ENCODE measurements at regions not wholly inside any gene's neighbourhood (a gene's known extent, or its start where the extent isn't known, plus 50 kb on each side); places are given as distances from the start of the nearest gene placed in this dataset.
A peak's percentile ranks its signal among the peaks of the same experiment; 100 is the strongest.

DNA sequence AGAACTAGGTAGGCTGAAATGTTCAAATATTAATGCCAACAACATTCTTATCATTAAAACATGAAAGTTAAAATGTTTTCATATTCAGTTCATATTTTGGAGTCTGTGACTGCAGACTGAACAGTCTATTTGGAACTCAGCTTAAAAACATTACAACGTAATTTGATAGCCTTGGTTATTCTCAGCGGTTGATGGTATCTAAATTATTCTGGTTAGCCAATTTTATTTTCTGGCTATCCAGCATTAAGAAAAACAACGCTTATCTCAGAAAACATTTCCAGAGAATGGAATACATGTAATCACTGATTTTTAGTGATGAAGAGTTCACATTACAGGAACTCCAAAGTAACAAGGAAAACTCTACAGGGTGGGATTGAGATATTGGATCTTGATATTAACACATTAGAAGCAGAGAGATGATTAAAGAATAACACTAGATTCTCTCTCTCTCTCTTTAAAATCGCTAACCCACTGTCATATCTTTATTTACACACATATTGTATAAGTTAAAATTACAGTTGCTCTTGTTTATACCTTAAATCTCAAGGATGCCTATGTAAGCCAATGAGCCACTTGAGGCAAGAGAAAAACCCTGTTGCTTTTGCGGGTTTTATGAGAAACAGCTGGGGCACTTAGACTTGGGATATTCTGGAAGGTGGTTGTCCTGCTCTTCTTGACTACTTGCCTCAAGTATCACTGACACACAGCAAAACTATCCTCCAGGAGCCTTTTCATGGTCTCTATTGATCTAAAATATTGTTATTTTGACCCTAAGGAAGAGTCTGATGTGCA lies 84.9 kb downstream of the ICOS start:
- no peaks in the 10 kb centered on the region for H3K9me3 Mint-ChIP-seq (ENCODE audit: unreplicated experiment)
- no peaks in the 10 kb centered on the region for H3K27me3 Mint-ChIP-seq (ENCODE audit: unreplicated experiment)
- H3K36me3 Mint-ChIP-seq (ENCODE audit: unreplicated experiment): no peaks in the 10 kb centered on the region
- no peak for DNase-seq
- H3K27ac Mint-ChIP-seq (ENCODE audit: unreplicated experiment): no peak overlapping the region
- no peak overlapping the region for H3K4me3 Mint-ChIP-seq (ENCODE audit: unreplicated experiment)
- TF ChIP-seq, protein P1, sequence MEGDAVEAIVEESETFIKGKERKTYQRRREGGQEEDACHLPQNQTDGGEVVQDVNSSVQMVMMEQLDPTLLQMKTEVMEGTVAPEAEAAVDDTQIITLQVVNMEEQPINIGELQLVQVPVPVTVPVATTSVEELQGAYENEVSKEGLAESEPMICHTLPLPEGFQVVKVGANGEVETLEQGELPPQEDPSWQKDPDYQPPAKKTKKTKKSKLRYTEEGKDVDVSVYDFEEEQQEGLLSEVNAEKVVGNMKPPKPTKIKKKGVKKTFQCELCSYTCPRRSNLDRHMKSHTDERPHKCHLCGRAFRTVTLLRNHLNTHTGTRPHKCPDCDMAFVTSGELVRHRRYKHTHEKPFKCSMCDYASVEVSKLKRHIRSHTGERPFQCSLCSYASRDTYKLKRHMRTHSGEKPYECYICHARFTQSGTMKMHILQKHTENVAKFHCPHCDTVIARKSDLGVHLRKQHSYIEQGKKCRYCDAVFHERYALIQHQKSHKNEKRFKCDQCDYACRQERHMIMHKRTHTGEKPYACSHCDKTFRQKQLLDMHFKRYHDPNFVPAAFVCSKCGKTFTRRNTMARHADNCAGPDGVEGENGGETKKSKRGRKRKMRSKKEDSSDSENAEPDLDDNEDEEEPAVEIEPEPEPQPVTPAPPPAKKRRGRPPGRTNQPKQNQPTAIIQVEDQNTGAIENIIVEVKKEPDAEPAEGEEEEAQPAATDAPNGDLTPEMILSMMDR (IDR thresholded peaks at IDR 0.05; ENCODE audit: partially characterized antibody, unreplicated experiment): no peak
- no peaks in the 10 kb centered on the region for H3K4me1 Mint-ChIP-seq (ENCODE audit: low read depth, unreplicated experiment)

DNA sequence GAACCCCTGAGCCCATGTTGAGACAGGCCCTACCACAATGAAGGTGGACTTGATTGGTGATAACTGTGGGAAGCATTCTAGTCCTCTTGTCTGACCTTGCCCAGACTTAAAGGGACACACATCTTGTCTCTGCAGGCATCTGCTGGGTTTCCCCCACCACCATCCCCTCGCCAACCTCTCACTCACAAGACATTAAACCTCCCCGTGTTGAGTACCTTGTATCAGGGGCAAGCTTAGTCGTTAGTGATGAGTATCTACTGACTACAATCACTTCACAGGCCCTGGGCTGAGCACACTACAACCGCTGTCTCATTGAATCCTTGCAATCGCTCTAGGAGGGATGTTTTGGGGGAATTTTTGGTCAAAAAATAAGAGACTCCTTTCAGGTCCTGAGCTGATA lies 86.0 kb downstream of the ICOS start:
- Mint-ChIP-seq H3K27ac (ENCODE audit: unreplicated experiment) (no peak overlapping the region), H3K27me3 (ENCODE audit: unreplicated experiment) (no peaks in the 10 kb centered on the region), H3K9me3 (ENCODE audit: unreplicated experiment) (no peaks in the 10 kb centered on the region), H3K36me3 (ENCODE audit: unreplicated experiment) (no peaks in the 10 kb centered on the region), H3K4me1 (ENCODE audit: low read depth, unreplicated experiment) (no peaks in the 10 kb centered on the region), H3K4me3 (ENCODE audit: unreplicated experiment) (no peak overlapping the region)
- TF ChIP-seq, protein P1 (IDR thresholded peaks at IDR 0.05; ENCODE audit: partially characterized antibody, unreplicated experiment): no peak
- DNase-seq: no peak

DNA sequence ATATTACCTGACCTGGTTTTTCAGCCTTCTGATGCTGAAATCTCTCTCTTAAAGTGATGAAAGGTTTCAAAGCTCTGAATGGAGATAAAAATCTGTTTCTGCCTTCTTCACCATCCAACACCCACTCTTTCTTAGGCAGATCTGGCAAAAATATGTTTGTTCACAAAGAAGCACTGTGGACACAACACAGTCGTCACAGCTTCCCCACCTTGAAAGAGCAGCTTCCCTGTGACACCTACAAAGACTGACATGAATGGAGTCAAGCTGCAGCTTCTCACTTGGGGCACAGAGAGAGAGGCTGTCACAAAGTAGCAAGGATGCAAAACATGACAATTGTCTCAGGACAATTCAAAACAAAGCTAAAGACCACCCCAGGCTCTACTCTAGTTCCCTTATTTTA lies 86.5 kb downstream of the ICOS start:
- Mint-ChIP-seq H3K27me3 (ENCODE audit: unreplicated experiment) (no peaks in the 10 kb centered on the region), H3K9me3 (ENCODE audit: unreplicated experiment) (no peaks in the 10 kb centered on the region), H3K36me3 (ENCODE audit: unreplicated experiment) (no peaks in the 10 kb centered on the region), H3K4me1 (ENCODE audit: low read depth, unreplicated experiment) (no peaks in the 10 kb centered on the region), H3K4me3 (ENCODE audit: unreplicated experiment) (no peak overlapping the region), H3K27ac (ENCODE audit: unreplicated experiment) (no peak overlapping the region)
- TF ChIP-seq, protein P1 (IDR thresholded peaks at IDR 0.05; ENCODE audit: partially characterized antibody, unreplicated experiment): no peak
- no peak for DNase-seq

DNA sequence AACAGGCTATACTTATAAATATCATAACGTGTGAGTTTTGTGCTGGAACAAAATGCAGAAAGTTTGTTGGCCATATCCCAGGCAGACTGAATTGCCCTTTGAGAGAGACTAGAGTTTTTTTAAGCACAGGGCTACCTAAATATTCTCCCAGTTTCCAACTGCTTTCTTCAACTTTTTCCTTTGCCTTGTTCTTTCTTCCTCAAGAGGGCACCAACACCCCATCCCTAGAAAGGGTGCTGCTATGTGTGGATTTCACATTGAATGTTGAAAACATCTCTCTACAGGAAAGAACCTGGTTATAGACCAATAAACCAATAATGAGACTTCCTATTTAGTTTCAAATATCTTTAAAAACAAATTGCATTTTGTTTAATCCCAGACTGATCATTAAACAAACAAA lies 87.9 kb downstream of the ICOS start:
- H3K4me3 Mint-ChIP-seq (ENCODE audit: unreplicated experiment): no peak overlapping the region
- H3K9me3 Mint-ChIP-seq (ENCODE audit: unreplicated experiment): no peaks in the 10 kb centered on the region
- TF ChIP-seq, protein P1 (IDR thresholded peaks at IDR 0.05; ENCODE audit: partially characterized antibody, unreplicated experiment): peak; percentile 37
- H3K4me1 Mint-ChIP-seq (ENCODE audit: low read depth, unreplicated experiment): no peaks in the 10 kb centered on the region
- no peaks in the 10 kb centered on the region for H3K36me3 Mint-ChIP-seq (ENCODE audit: unreplicated experiment)
- peak; percentile 21 for DNase-seq
- H3K27me3 Mint-ChIP-seq (ENCODE audit: unreplicated experiment): no peaks in the 10 kb centered on the region
- H3K27ac Mint-ChIP-seq (ENCODE audit: unreplicated experiment): no peak overlapping the region

DNA sequence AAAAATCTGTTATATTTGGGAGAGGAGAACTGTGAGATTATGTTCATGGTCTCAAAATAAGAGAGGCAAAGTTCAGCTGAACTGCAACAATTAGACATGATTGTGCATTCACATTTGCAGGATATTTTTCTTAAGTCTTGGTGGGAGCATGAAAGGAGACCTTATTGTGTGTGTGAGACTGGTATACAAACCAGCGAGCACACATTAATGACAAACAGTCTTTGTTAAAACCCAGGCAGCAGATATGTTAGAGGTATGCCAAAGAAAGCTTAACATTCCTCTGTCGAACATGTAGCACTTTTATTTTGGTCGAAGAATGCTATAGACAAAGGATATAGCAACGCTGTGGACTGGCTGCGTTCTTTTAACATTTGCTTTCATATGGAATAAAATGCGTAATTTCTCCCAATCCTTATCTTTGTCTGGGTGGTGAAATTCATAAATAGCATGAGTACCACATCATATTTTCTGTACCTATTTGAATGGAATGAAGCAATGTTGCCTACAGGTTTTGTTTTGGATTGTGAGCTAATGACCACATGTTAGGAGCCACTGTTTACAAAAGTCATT lies 88.4 kb downstream of the ICOS start:
- H3K9me3 Mint-ChIP-seq (ENCODE audit: unreplicated experiment): no peaks in the 10 kb centered on the region
- TF ChIP-seq, protein P1 (IDR thresholded peaks at IDR 0.05; ENCODE audit: partially characterized antibody, unreplicated experiment): no peak

More for the DNA sequence above, 88.4 kb downstream of the ICOS start:
- Mint-ChIP-seq H3K4me1 (ENCODE audit: low read depth, unreplicated experiment) (no peaks in the 10 kb centered on the region), H3K36me3 (ENCODE audit: unreplicated experiment) (no peaks in the 10 kb centered on the region), H3K27me3 (ENCODE audit: unreplicated experiment) (no peaks in the 10 kb centered on the region), H3K4me3 (ENCODE audit: unreplicated experiment) (no peak overlapping the region), H3K27ac (ENCODE audit: unreplicated experiment) (no peak overlapping the region)
- DNase-seq: no peak
